Spleen (tissue), 11 donors: ENCODE measurements at regions not wholly inside any gene's neighbourhood (a gene's known extent, or its start where the extent isn't known, plus 50 kb on each side); places are given as distances from the start of the nearest gene placed in this dataset.

Experiments used
- DNase-seq: peaks from one replicate; pipeline ENCODE4 v3.0.0-alpha.2; 2020
- H3K27ac ChIP-seq, 8 donors: fragments of 200-600 bp; sonication (generic) in 7 of 8; 1 replicate in 4 of 8; 2 replicates in 4 of 8; pipeline versions ENCODE4 v1.5.0 to v1.8.0; 2016 to 2021; ENCODE audit warnings: inconsistent platforms in 4 of 8, mild to moderate bottlenecking in 4 of 8, moderate library complexity in 1 of 8
- H3K27me3 ChIP-seq, 7 donors: fragments of 200-600 bp; sonication (generic) in 6 of 7; replicated peaks in 1 of 7; 1 replicate in 4 of 7; 2 replicates in 3 of 7; pipeline versions ENCODE4 v1.5.0 to v1.8.0; 2016 to 2021; ENCODE audit warnings: inconsistent platforms in 3 of 7, mild to moderate bottlenecking in 1 of 7
- H3K36me3 ChIP-seq, 6 donors: fragments of 200-600 bp; sonication (generic) in 5 of 6; 1 replicate in 4 of 6; 2 replicates in 2 of 6; pipeline versions ENCODE4 v1.5.0 to v1.8.0; 2016 to 2021; ENCODE audit warnings: inconsistent platforms in 2 of 6
- H3K4me1 ChIP-seq, 6 donors: fragments of 200-600 bp; sonication (generic) in 5 of 6; 1 replicate in 3 of 6; 2 replicates in 3 of 6; pipeline versions ENCODE4 v1.5.0 to v1.8.0; 2016 to 2021; ENCODE audit warnings: inconsistent platforms in 3 of 6
- H3K4me3 ChIP-seq, 8 donors: fragments of 200-600 bp; sonication (generic) in 7 of 8; 1 replicate in 4 of 8; 2 replicates in 4 of 8; pipeline versions ENCODE4 v1.5.0 to v1.8.0; 2016 to 2021; ENCODE audit warnings: inconsistent platforms in 4 of 8, mild to moderate bottlenecking in 4 of 8, moderate library complexity in 2 of 8
- H3K9me3 ChIP-seq, 8 donors: fragments of 200-600 bp; sonication (generic) in 7 of 8; 1 replicate in 4 of 8; 2 replicates in 4 of 8; pipeline versions ENCODE4 v1.5.0 to v1.8.0; 2016 to 2021; ENCODE audit warnings: inconsistent platforms in 4 of 8
- CTCF ChIP-seq, 11 experiments: fragments of 200-600 bp in 7 of 11; fragments of 450-650 bp in 4 of 11; sonication (generic) in 4 of 11; IDR thresholded peaks in 8 of 11; conservative IDR thresholded peaks in 3 of 11; 1 replicate in 7 of 11; 2 replicates in 4 of 11; pipeline versions ENCODE4 v1.4.0 to v1.8.0; 2016 to 2021; ENCODE audit warnings: antibody characterized with exemption in 11 of 11, inconsistent platforms in 4 of 11, mild to moderate bottlenecking in 1 of 11
- POLR2A ChIP-seq, 3 donors: fragments of 450-650 bp; IDR thresholded peaks; one replicate each; pipeline ENCODE4 v1.5.1; 2017; ENCODE audit warnings: antibody characterized with exemption in 3 of 3, mild to moderate bottlenecking in 1 of 3
- POLR2AphosphoS5 ChIP-seq, 3 donors: sonication (generic); formaldehyde crosslinking; IDR thresholded peaks; one replicate each; pipeline ENCODE4 v1.5.1; 2017; ENCODE audit warnings: antibody characterized with exemption in 3 of 3
- WGBS, 5 donors: extraction: QIAGEN DNeasy Blood & Tissue Kit in 3 of 5; methylation state at CpG; one replicate each; pipeline versions ENCODE4 v1.1.5 to v1.1.7; 2013 to 2018; 5-methylcytosine and 5-hydroxymethylcytosine counted together
- intact Hi-C: fragments of 100-400 bp; cut with DNase I; formaldehyde crosslinking; loops from one replicate; pipeline ENCODE4 v1.15.0; 2023; ENCODE audit warnings: low total_unique reads
- donor health status: healthy with polysubstance abuse.
- donor health status: DM: no; HTN: no; CAD: no; lungs with moderate emphysema.
- donor health status: DM: no; HTN: no; CAD: no.
- donor health status: Bipolar disorder and iron deficiency.
- donor health status: healthy.
- donor health status: DM: no; HTN: no; CAD: no.
- donor health status: DM: yes; HTN: yes; CAD: no.

GRCh38 chr15:96549136-96549535, 218.6 kb downstream of the NR2F2 start:
- Histone ChIP-seq H3K4me3 (no peak overlapping the region), H3K27me3 (no peaks in the 10 kb centered on the region), H3K27ac (no peak overlapping the region), H3K36me3 (no peaks in the 10 kb centered on the region), H3K9me3 (no peaks in the 10 kb centered on the region), H3K4me1 (no peaks in the 10 kb centered on the region)
- WGBS, 5 donors, result 83 to 97% (median 89%) methylated on average over 1 of the region's 1 CpG
- intact Hi-C loops, result no loop called here
- no peak for TF ChIP-seq POLR2AphosphoS5 (IDR thresholded peaks at IDR 0.05)
- no peak for TF ChIP-seq CTCF (IDR thresholded peaks at IDR 0.05 in 8 of 11, conservative IDR thresholded peaks at IDR 0.05 in 3 of 11)
- TF ChIP-seq POLR2A (IDR thresholded peaks at IDR 0.05), result no peak
- no peak for DNase-seq

GRCh38 chr15:96551196-96551595, 220.7 kb downstream of the NR2F2 start:
- Histone ChIP-seq H3K4me1 (no peaks in the 10 kb centered on the region), H3K27me3 (no peaks in the 10 kb centered on the region), H3K36me3 (no peaks in the 10 kb centered on the region), H3K4me3 (no peak overlapping the region), H3K9me3 (no peaks in the 10 kb centered on the region), H3K27ac (no peak overlapping the region)
- 88 to 92% (median 90%) methylated on average over 4 of the region's 4 CpGs for WGBS, 5 donors
- no peak for DNase-seq
- no peak for TF ChIP-seq POLR2AphosphoS5 (IDR thresholded peaks at IDR 0.05)
- TF ChIP-seq CTCF (IDR thresholded peaks at IDR 0.05 in 8 of 11, conservative IDR thresholded peaks at IDR 0.05 in 3 of 11), result no peak
- TF ChIP-seq POLR2A (IDR thresholded peaks at IDR 0.05), result no peak
- intact Hi-C loops, result no loop called here

- WGBS, 5 donors, result 86 to 96% (median 87%) methylated on average over 3 of the region's 3 CpGs
- Histone ChIP-seq H3K27me3 (no peaks in the 10 kb centered on the region), H3K9me3 (no peaks in the 10 kb centered on the region), H3K4me1 (no peaks in the 10 kb centered on the region), H3K36me3 (no peaks in the 10 kb centered on the region), H3K27ac (no peak overlapping the region), H3K4me3 (no peak overlapping the region)
- TF ChIP-seq CTCF (IDR thresholded peaks at IDR 0.05 in 8 of 11, conservative IDR thresholded peaks at IDR 0.05 in 3 of 11) (no peak), POLR2A (IDR thresholded peaks at IDR 0.05) (no peak), POLR2AphosphoS5 (IDR thresholded peaks at IDR 0.05) (no peak)
- intact Hi-C loops, result no loop called here
- no peak for DNase-seq
Observed at GRCh38 chr15:96551722-96552121, 221.2 kb downstream of the NR2F2 start.

GRCh38 chr15:96553006-96553405, 222.5 kb downstream of the NR2F2 start:
- Histone ChIP-seq H3K4me1 (no peaks in the 10 kb centered on the region), H3K4me3 (no peak overlapping the region), H3K27me3 (no peaks in the 10 kb centered on the region), H3K9me3 (peaks cover 0 to 4% (median 0%) of the 10 kb centered on the region in 8 donors), H3K27ac (no peak overlapping the region), H3K36me3 (no peaks in the 10 kb centered on the region)
- no peak for DNase-seq
- intact Hi-C loops, result no loop called here
- TF ChIP-seq POLR2AphosphoS5 (IDR thresholded peaks at IDR 0.05) (no peak), POLR2A (IDR thresholded peaks at IDR 0.05) (no peak), CTCF (IDR thresholded peaks at IDR 0.05 in 8 of 11, conservative IDR thresholded peaks at IDR 0.05 in 3 of 11) (no peak)
- WGBS, 5 donors, result 88 to 95% (median 90%) methylated on average over 4 of the region's 4 CpGs
